ENCODE measurements at regions not wholly inside any gene's neighbourhood (a gene's known extent, or its start where the extent isn't known, plus 50 kb on each side); places are given as distances from the start of the nearest gene placed in this dataset.

DNA sequence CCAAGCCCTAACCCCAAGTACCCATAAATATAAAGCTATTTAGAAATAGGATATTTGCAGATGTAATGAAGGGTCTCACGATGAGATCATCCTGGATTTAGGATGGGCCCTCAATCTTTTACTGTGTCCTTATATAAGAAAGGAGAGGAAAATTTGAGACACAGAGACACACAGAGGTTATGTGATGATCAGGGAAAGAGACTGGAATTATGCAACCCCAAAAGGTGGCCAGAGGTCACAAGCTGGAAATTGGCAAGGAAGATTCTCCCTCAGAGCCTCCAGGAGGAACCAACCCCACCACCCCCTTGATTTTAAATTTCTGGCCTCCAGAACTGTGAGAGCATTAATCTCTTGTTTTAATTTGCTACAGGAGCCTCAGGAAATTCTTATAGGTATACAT lies 334.9 kb upstream of the PRICKLE1 start:
- DNase-seq, result no peak

GRCh38 chr12:42923583-42923982 lies 334.0 kb upstream of the PRICKLE1 start:
- Histone ChIP-seq H3K36me3 (no peaks in the 10 kb centered on the region), H3K4me1 (no peaks in the 10 kb centered on the region), H3K9me3 (no peaks in the 10 kb centered on the region), H3K4me3 (no peak overlapping the region), H3K27me3 (no peaks in the 10 kb centered on the region), H3K27ac (no peak overlapping the region)
- no peak for DNase-seq
- no peak for TF ChIP-seq CTCF (IDR thresholded peaks at IDR 0.05)
- no peak for TF ChIP-seq POLR2A (IDR thresholded peaks at IDR 0.05)

More for the DNA sequence above, 334.9 kb upstream of the PRICKLE1 start:
- TF ChIP-seq POLR2A (IDR thresholded peaks at IDR 0.05), result no peak
- no peak for TF ChIP-seq CTCF (IDR thresholded peaks at IDR 0.05)
- H3K9me3 ChIP-seq, result no peaks in the 10 kb centered on the region
- H3K27ac ChIP-seq, result no peak overlapping the region
- H3K36me3 ChIP-seq, result no peaks in the 10 kb centered on the region
- no peaks in the 10 kb centered on the region for H3K4me1 ChIP-seq
- H3K27me3 ChIP-seq, result no peaks in the 10 kb centered on the region
- H3K4me3 ChIP-seq, result no peak overlapping the region

DNA sequence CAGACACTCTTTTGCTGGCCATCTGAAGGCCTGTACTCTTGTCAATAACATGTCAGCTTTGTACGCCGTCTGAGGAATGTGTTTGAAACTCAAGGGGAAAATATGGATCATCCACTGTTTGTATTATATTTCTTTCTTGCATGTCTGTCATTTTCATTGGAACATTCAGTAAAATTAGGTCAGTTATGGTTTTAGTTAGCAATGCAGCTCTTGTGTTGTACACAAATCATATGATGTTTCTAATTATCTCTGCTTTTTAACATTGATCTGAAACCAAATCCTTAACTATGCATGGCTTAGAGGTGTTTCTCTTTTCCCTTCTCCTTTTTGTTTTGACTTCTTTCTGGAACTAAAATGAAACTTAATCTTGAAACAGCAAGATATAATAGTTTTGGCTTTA lies 333.6 kb upstream of the PRICKLE1 start:
- Histone ChIP-seq H3K27me3 (no peaks in the 10 kb centered on the region), H3K4me1 (no peaks in the 10 kb centered on the region), H3K4me3 (no peak overlapping the region), H3K36me3 (no peaks in the 10 kb centered on the region), H3K27ac (no peak overlapping the region), H3K9me3 (no peaks in the 10 kb centered on the region)
- no peak for TF ChIP-seq POLR2A (IDR thresholded peaks at IDR 0.05)
- TF ChIP-seq CTCF (IDR thresholded peaks at IDR 0.05), result no peak
- DNase-seq, result no peak

GRCh38 chr12:42922505-42922850 lies 332.9 kb upstream of the PRICKLE1 start:
- H3K36me3 ChIP-seq, result no peaks in the 10 kb centered on the region
- H3K27me3 ChIP-seq, result no peaks in the 10 kb centered on the region
- no peaks in the 10 kb centered on the region for H3K4me1 ChIP-seq
- no peak overlapping the region for H3K4me3 ChIP-seq
- no peak overlapping the region for H3K27ac ChIP-seq
- no peak for DNase-seq
- H3K9me3 ChIP-seq, result no peaks in the 10 kb centered on the region
- TF ChIP-seq POLR2A (IDR thresholded peaks at IDR 0.05) (no peak), CTCF (IDR thresholded peaks at IDR 0.05) (no peak)

DNA sequence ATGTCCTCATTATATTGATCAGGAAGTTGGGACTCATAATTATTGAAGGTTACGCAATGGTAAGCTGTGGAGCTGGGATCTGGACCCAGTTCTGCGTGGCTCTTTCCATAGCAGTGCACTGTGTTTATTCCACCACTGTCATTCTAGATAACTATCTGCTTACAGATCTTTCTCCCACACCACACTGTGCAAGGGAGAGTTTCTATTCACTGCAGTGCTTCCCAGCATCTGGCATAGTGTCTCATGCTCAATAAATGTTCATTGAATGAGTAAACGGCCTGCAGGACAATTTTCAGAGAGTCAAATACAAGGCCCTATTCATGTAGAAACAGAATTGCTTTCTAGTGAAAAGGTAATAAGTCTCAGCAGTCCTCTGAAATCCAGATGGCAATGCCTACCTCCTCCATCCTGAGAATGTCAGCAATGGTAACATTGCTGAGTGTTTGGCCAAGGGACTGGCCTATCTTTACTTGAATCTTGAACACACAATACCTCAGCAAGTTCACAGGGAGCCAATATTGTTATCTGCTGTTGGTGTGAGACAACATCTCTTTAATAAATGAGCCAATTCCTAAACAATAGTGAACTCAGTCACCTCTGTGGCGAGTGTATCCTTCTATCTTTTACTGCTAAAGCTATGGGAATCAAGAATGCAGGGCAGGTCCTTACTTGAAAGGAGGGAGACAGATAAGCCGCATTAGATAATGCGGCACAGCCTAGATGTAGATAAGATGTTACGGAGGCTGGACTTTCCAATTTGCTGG lies 332.4 kb upstream of the PRICKLE1 start:
- TF ChIP-seq CTCF (IDR thresholded peaks at IDR 0.05) (no peak), POLR2A (IDR thresholded peaks at IDR 0.05) (no peak)
- H3K27ac ChIP-seq, result no peak overlapping the region

GRCh38 chr12:42919691-42920090 lies 330.1 kb upstream of the PRICKLE1 start:
- Histone ChIP-seq H3K9me3 (no peaks in the 10 kb centered on the region), H3K4me3 (no peak overlapping the region), H3K36me3 (no peaks in the 10 kb centered on the region), H3K4me1 (no peaks in the 10 kb centered on the region), H3K27ac (no peak overlapping the region), H3K27me3 (no peaks in the 10 kb centered on the region)
- TF ChIP-seq POLR2A (IDR thresholded peaks at IDR 0.05) (no peak), CTCF (IDR thresholded peaks at IDR 0.05) (no peak)
- DNase-seq, result no peak

More for the DNA sequence above, 332.4 kb upstream of the PRICKLE1 start:
- H3K27me3 ChIP-seq, result no peaks in the 10 kb centered on the region
- no peaks in the 10 kb centered on the region for H3K36me3 ChIP-seq
- no peaks in the 10 kb centered on the region for H3K4me1 ChIP-seq
- DNase-seq, result no peak
- no peak overlapping the region for H3K4me3 ChIP-seq
- H3K9me3 ChIP-seq, result no peaks in the 10 kb centered on the region

All from Peyer's patch (tissue), 4 donors.